H1 (cell line): ENCODE measurements at regions not wholly inside any gene's neighbourhood (a gene's known extent, or its start where the extent isn't known, plus 50 kb on each side); places are given as distances from the start of the nearest gene placed in this dataset.

Source experiments
- KDM4A ChIP-seq: IDR thresholded peaks from one replicate; pipeline ENCODE4 v1.7.1; 2012; ENCODE audit warnings: low read depth, mild to moderate bottlenecking, moderate library complexity, low read length, inconsistent platforms; ENCODE audit not compliant: severe bottlenecking
- SIX5 ChIP-seq: IDR thresholded peaks from 2 replicates; pipeline ENCODE4 v1.6.1; 2011; ENCODE audit warnings: mild to moderate bottlenecking, low read depth, low read length
- TF ChIP-seq, protein P1 (sequence below): IDR thresholded peaks from 2 replicates; pipeline ENCODE4 v1.6.1; 2012; ENCODE audit warnings: low read length, inconsistent platforms
- TF ChIP-seq, protein P2 (sequence below): IDR thresholded peaks from 2 replicates; pipeline ENCODE4 v1.6.1; 2011; ENCODE audit warnings: low read depth, mild to moderate bottlenecking, low read length; ENCODE audit not compliant: insufficient read depth

DNA sequence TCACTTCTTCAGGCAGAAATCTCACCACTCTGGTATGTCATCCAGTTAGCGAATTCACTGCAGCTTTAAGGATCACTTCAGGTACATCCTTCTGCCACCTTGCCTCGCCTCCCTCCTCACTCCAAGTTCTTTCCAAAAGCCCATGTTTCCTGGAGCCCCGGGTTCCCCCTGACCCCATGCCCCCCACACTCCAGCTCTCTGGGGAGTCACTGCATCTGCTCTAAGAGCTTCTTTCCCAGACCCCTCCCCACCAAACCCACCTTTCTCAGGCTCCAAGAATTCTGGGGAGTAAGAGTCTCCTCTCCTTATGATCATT lies 969.5 kb upstream of the ZNF722 start (continued):
- TF ChIP-seq, protein P1, sequence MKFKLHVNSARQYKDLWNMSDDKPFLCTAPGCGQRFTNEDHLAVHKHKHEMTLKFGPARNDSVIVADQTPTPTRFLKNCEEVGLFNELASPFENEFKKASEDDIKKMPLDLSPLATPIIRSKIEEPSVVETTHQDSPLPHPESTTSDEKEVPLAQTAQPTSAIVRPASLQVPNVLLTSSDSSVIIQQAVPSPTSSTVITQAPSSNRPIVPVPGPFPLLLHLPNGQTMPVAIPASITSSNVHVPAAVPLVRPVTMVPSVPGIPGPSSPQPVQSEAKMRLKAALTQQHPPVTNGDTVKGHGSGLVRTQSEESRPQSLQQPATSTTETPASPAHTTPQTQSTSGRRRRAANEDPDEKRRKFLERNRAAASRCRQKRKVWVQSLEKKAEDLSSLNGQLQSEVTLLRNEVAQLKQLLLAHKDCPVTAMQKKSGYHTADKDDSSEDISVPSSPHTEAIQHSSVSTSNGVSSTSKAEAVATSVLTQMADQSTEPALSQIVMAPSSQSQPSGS = no peak
- no peak for TF ChIP-seq SIX5
- no peak for TF ChIP-seq KDM4A
- TF ChIP-seq, protein P2, sequence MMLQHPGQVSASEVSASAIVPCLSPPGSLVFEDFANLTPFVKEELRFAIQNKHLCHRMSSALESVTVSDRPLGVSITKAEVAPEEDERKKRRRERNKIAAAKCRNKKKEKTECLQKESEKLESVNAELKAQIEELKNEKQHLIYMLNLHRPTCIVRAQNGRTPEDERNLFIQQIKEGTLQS = no peak
